GM12873 (cell line): ENCODE measurements at regions not wholly inside any gene's neighbourhood (a gene's known extent, or its start where the extent isn't known, plus 50 kb on each side); places are given as distances from the start of the nearest gene placed in this dataset.

Experiments
- CTCF ChIP-seq: IDR thresholded peaks from 2 replicates; pipeline ENCODE4 v1.5.1; 2012; ENCODE audit warnings: low read depth, mild to moderate bottlenecking, moderate library complexity, low read length, control low read depth; ENCODE audit not compliant: insufficient read depth; ENCODE audit errors: missing control alignments

GRCh38 chr1:221632072-221632471 lies 109.8 kb downstream of the DUSP10 start:
- TF ChIP-seq CTCF = no peak

GRCh38 chr1:221633841-221634409 lies 108.0 kb downstream of the DUSP10 start:
- no peak for TF ChIP-seq CTCF

GRCh38 chr1:221634606-221635005 lies 107.3 kb downstream of the DUSP10 start:
- TF ChIP-seq CTCF = no peak

- no peak for TF ChIP-seq CTCF
These were observed 106.6 kb downstream of the DUSP10 start for GRCh38 chr1:221635305-221635704.

- TF ChIP-seq CTCF = no peak
These were observed 105.8 kb downstream of the DUSP10 start for GRCh38 chr1:221636096-221636495.

- TF ChIP-seq CTCF = no peak
These were observed 104.9 kb downstream of the DUSP10 start for GRCh38 chr1:221636967-221637366.

GRCh38 chr1:221637641-221638041 lies 104.2 kb downstream of the DUSP10 start:
- TF ChIP-seq CTCF = no peak
